ENCODE measurements at regions not wholly inside any gene's neighbourhood (a gene's known extent, or its start where the extent isn't known, plus 50 kb on each side); places are given as distances from the start of the nearest gene placed in this dataset.

DNA sequence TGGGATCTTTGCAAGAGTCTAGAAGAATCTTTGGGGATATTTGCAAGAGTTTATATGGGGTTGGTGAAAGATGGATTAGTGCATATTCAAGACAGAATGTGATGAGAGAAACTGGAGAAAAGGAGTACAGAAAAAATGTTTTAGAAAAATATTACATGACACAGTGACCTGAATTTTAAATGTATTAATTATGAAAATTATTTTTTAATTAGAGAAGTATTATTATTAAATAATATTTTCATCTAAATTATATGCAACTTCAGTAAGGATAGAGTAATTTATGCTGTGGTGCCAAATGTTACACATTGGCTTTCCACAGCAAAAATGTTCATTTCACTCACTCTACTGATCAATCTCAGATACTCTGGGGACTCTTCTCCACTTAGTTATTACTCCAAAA, 1442.8 kb upstream of the SLC39A10 start:
- DNase-seq (ENCODE audit: low read depth), result no peak
- in situ Hi-C loops (cut with HindIII; ENCODE audit: low pct_unique_long_range_greater_than_20kb, low sequenced_read_pairs), result no loop called here

DNA sequence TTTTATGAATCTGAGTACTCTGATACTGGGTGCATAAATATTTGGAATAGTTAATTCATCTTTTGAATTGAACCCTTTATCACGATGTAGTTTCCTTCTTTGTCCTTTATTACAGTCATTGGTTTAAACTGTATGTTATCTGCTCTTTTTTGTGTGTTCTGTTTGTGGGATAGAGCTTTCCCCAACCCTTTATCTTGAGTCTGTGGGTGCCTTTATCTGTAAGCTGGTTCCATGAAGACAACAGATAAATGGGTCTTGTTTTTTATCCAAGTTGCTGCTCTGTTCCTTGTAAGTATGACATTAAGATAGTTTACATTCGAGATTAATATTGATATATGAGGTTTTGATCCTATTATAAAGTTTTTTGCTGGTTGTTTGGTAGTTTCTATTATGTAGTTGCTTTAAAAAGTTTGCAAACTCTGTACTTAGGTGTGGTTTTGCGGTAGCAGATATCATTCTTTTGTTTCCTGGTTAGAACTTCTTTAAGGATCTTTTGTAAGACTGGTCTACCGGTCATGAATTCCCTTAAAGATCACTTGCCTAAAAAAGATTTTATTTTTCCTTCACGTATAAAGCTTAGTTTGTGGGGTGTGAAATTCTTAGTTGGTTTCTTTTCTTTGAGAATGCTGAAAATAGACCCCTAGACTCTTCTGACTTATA, 1451.3 kb upstream of the SLC39A10 start:
- DNase-seq (ENCODE audit: low read depth), result no peak
- in situ Hi-C loops (cut with HindIII; ENCODE audit: low pct_unique_long_range_greater_than_20kb, low sequenced_read_pairs), result no loop called here

DNA sequence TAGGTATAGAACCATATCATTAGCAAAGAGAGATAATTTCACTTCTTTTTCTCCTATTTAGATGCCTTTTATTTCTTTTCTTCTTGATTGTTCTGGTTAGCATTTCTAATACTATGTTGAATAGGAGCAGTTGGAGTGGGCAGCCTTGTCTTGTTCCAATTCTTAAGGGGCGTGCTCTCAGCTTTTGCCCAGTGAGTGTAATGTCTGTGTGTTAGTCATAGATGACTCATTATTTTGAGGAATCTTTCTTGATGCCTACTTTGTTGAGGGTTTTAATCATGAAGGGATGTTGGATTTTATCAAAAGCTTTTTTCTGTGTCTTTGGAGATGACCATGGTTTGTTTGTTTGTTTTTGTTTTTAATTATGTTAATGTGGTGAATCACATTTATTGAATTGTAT, 1453.1 kb upstream of the SLC39A10 start:
- peak; percentile 30 for DNase-seq (ENCODE audit: low read depth)
- in situ Hi-C loops (cut with HindIII; ENCODE audit: low pct_unique_long_range_greater_than_20kb, low sequenced_read_pairs), result no loop called here

DNA sequence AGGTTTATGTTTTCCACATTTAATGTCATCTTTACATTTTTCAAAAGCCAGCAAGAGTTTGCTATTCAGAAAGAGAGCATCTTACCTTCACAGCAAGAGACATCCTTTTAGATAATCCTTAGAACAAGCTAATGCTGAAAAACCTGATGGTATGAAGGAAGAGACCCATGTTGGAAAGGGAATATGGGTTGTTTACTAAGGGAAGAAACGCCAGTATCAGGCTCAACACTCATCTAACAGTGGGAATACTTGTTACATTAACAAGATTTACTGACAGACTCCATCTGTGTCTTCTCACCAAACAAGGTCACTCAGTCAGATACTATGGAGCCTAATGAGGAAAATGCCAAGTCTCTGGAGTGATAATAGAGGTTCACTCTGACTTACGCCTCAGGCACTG, 1474.1 kb upstream of the SLC39A10 start:
- in situ Hi-C loops (cut with HindIII; ENCODE audit: low pct_unique_long_range_greater_than_20kb, low sequenced_read_pairs), result no loop called here
- DNase-seq (ENCODE audit: low read depth), result no peak

DNA sequence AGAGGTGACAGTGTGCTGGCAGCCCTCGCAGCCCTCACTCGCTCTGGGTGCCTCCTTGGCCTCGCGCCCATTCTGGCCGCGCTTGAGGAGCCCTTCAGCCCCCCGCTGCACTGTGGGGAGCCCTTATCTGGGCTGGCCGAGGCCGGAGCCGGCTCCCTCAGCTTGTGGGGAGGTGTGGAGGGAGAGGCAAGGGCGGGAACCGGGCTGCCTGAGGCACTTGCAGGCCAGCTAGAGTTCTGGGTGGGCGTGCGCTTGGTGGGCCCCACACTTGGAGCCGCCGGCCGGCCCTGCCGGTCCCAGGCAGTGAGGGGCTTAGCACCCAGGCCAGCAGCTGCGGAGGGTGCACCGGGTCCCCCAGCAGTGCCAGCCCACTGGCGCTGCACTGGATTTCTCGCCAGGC, 1480.9 kb upstream of the SLC39A10 start:
- no peak for DNase-seq (ENCODE audit: low read depth)
- in situ Hi-C loops (cut with HindIII; ENCODE audit: low pct_unique_long_range_greater_than_20kb, low sequenced_read_pairs), result no loop called here

DNA sequence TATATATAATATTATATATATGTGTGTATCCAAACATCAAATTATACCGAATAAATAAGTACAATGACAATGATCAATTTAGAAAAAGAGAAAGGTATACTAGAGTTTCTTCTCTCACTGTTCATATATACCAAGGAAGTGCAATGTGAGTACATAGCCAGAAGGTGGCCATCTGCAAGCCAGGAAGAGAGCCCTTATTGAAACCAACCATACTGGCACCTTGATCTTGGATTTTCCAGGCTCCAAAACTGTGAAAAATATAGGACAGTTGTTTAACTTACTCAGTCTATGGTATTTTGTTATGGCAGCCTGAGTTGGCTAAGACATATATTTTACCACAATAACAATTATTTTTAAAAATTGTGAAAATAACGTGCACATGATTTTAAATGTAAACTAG, 1490.2 kb upstream of the SLC39A10 start:
- in situ Hi-C loops (cut with HindIII; ENCODE audit: low pct_unique_long_range_greater_than_20kb, low sequenced_read_pairs), result no loop called here

DNA sequence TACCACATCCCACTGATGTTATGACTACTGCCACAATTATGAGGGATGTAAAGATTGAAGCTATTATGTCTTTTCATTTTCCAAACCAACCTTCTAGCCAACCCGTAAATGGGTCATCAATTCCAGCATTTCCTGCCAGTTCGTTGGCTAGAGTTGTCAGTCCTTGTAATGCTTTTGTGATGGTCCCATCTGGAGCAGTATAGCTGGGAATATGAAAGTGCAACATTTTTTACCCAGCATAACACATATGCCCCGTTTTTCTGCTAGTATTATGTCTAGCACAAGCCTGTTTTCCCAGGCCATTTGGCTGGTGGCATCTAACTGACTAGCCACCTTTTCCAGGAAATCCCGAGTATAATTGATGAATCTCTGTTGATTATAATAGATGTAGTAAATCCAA, 1501.6 kb upstream of the SLC39A10 start:
- DNase-seq (ENCODE audit: low read depth), result no peak
- in situ Hi-C loops (cut with HindIII; ENCODE audit: low pct_unique_long_range_greater_than_20kb, low sequenced_read_pairs), result no loop called here

More for the DNA sequence above, 1490.2 kb upstream of the SLC39A10 start:
- peak; percentile 2 for DNase-seq (ENCODE audit: low read depth)

DNA sequence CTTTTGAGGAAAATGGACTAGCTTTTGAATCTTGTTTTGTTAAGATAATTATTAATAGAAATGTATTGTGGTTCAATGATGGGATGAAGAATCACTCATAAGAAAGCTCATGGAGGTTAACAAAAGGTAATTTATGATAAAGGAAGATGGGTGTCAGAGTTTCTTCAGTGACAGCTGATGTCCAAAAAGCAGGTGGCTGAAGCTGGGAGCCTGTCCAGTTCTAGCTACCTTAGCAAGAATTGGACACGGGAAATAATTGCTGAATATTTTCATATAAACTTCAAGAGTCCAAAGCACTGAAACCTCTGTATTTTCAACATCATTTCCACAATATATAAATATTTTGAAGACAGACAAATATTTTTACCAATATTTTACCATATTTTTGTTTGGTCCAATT, 1505.8 kb upstream of the SLC39A10 start:
- in situ Hi-C loops (cut with HindIII; ENCODE audit: low pct_unique_long_range_greater_than_20kb, low sequenced_read_pairs), result no loop called here
- no peak for DNase-seq (ENCODE audit: low read depth)

DNA sequence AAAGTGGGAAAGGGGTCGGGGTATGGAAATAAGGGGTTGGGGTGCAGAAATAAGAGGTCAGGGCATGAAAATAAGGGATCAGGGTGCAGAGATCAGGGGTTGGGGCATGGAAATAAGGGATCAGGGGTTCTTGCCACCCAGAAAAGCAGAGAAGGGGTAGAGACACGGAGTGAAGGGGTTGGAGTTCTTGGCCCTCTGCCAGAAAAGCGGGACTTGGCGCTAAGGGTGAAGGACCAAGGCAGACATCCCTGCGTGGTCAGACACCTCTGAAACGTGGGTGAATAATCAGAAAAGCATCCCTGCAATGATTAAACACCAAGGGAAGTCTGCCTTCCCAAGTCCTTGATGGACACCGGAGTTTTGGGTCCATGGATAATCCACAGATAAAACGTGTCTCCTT, 1521.6 kb upstream of the SLC39A10 start:
- in situ Hi-C loops (cut with HindIII; ENCODE audit: low pct_unique_long_range_greater_than_20kb, low sequenced_read_pairs), result no loop called here
- DNase-seq (ENCODE audit: low read depth), result no peak

DNA sequence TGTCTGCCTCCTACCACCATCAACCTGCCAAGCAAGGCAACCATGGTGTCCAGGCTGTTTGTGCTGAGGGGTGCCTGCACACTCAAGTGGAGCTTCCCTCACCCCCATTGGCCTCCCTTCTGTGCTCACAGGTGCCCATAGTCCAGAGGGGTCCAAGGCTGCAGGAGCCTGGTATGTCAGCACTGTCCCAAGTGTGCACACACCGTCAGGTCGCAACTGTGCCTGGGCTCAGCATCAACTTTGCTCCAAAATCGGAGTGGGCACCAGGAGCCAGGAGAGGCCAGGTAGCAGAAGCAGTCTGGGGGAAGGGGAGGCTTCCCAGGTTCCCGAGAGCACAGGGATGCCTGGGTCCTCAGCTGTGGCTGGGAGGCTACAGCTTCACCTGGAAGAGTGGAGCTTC, 1528.2 kb upstream of the SLC39A10 start:
- DNase-seq (ENCODE audit: low read depth), result no peak
- in situ Hi-C loops (cut with HindIII; ENCODE audit: low pct_unique_long_range_greater_than_20kb, low sequenced_read_pairs), result no loop called here

DNA sequence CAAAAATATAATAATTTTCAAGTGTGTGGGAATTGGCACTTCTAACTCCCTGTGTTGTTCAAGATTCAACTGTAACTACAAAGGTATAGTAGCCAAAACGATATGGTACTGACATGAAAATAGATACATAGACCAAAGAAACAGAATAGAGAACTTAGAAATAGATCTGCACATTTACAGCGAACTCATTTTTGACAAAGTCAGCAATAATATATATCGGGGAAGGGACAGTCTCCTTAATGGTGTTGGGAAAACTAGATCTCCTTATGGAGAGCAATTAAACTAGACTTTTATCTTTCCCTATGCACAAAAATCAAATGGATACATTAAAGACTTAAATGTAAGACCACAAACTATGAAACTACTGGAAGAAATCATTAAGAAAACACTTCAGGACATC, 1530.6 kb upstream of the SLC39A10 start:
- in situ Hi-C loops (cut with HindIII; ENCODE audit: low pct_unique_long_range_greater_than_20kb, low sequenced_read_pairs), result no loop called here

DNA sequence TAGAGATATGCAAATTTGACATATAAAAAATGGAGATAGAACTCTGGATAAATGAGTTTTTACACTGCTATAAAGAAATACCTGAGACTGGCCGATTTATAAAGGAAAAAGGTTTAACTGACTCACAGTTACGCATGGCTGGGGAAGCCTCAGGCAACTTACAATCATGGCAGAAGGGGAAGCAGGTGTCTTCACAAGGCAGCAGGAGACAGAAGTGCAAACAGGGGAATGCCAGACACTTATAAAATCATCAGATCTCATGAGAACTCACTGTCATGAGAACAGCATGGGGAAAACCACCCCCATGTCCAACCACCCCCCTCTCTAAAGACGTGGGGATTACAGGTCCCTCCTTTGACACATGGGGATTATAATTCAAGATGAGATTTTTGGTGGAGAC, 1540.2 kb upstream of the SLC39A10 start:
- no peak for DNase-seq (ENCODE audit: low read depth)
- in situ Hi-C loops (cut with HindIII; ENCODE audit: low pct_unique_long_range_greater_than_20kb, low sequenced_read_pairs), result no loop called here

More for the DNA sequence above, 1530.6 kb upstream of the SLC39A10 start:
- no peak for DNase-seq (ENCODE audit: low read depth)

DNA sequence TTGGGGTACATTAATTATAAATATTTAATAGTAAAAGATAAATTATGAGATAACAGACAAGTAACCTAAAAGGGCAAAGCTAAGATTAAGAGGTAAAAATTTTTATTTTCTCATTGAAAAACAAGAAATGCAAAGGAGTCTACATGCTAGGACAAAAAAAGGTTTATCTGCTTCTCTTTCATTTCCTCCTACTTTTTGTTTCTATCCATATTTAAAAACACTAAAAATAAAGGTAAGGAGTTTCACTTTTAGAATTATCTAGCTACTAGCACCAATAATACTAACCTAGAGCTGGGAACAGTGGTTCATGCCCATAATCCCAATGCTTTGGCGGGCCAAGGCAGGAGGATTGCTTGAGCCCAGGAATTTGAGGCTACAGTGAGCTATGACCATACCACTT, 1551.7 kb upstream of the SLC39A10 start:
- no peak for DNase-seq (ENCODE audit: low read depth)
- in situ Hi-C loops (cut with HindIII; ENCODE audit: low pct_unique_long_range_greater_than_20kb, low sequenced_read_pairs), result no loop called here

DNA sequence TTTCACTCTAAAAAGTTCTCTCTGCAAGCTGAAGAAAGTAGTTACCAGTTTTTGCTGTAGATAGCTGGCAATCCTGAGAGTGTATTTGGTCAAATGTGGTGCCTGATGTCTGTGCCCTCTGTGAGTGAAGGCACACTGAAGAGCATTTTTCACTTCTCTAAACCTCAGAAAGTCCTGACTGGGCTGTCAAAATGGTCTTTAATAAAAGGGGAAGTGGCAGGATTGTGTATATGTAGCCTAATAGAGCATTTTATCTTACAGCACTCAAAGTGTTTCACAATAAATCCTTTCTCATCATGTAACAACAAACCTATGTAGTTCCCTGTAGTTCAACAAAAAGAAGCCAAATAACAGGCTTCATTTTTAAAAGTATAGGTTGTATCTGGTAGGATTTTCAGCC, 1552.3 kb upstream of the SLC39A10 start:
- no peak for DNase-seq (ENCODE audit: low read depth)
- in situ Hi-C loops (cut with HindIII; ENCODE audit: low pct_unique_long_range_greater_than_20kb, low sequenced_read_pairs), result no loop called here

DNA sequence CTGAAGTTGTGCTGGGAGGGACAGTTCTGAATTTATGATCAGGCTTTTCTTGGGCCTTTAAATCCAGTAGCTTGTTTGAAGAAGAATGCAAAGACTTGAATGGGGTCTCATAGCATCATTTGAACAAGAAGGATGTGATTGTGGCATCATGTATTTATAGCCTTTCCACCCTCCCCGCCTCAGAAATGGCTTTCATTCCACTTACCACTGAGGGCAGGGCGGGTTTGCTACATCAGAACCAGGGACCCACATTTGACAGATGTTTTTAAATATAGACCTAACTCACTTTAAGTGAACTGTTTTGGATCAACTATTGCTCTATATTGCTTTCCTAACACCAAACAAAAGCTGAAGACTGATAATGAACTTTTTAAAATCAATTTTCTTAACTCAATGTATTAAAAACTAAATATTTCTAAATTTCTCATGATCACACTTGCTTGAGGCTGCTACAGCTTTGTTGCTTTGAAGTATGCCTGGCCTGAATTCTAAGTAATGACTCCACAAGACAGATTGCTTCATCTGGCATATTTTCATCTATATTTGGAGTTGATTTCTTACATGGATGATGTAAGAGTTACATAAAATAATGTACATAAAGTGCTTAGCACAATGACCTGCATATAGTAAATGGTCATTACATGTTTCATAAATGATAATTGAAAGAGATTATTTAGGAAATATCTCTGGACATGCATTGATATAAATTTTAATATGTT, 1552.9 kb upstream of the SLC39A10 start:
- in situ Hi-C loops (cut with HindIII; ENCODE audit: low pct_unique_long_range_greater_than_20kb, low sequenced_read_pairs), result no loop called here

DNA sequence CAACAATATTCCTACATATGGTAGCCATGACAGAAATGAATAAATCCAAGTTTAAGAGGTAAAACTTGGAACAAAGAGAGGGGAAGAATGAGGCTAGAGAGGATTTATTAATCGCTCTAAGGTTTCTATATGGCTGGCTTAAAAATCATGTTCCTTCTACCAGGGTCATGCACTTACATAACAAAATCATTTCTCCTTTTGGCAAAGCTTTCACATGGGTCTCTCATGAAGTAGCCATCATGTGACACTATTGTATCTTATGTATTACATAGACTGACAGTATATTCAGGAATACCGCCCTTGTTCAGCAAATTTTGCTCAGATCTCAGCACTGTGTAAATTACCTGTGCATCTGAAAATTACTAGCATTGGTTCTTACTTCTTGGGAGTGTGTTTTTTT, 1554.5 kb upstream of the SLC39A10 start:
- DNase-seq (ENCODE audit: low read depth), result no peak
- in situ Hi-C loops (cut with HindIII; ENCODE audit: low pct_unique_long_range_greater_than_20kb, low sequenced_read_pairs), result no loop called here

More for the DNA sequence above, 1552.9 kb upstream of the SLC39A10 start:
- no peak for DNase-seq (ENCODE audit: low read depth)

DNA sequence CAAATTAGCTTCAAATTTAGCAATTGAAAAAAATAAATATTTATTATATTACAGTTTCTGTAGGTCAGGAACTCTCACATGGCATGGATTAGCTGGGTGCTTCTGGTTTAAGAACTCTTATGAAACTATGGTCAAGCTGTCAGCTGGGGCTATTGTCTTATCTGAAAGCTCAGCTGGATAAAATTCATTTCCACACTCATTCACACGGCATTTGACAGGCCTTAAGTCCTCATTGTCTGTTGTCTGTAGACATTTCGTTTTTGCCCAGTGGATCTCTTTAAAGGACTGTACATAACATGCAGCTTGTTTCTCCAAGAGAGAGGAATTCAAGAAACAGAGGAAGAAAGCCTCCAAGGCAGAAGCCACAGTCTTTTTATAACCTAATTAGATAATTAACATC, 1556.8 kb upstream of the SLC39A10 start:
- DNase-seq (ENCODE audit: low read depth), result no peak
- in situ Hi-C loops (cut with HindIII; ENCODE audit: low pct_unique_long_range_greater_than_20kb, low sequenced_read_pairs), result no loop called here

DNA sequence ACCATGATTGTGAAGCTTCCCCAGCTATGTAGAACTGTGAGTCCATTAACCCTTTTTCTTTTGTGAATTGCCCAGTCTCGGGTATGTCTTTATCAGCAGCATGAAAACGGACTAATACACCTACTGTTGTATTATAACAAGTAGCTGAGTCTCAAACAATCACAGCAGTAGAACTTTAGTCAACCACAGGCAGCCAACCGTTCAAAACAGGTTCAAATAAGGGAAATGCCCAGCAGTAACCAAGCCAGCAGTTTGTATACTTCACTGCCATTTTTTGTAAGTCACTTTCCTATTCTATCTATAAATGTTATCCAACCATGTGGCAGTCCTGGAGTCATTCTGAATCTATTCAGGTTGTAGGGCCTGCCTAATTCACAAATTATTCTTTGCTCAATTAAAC, 1560.6 kb upstream of the SLC39A10 start:
- DNase-seq (ENCODE audit: low read depth), result no peak

DNA sequence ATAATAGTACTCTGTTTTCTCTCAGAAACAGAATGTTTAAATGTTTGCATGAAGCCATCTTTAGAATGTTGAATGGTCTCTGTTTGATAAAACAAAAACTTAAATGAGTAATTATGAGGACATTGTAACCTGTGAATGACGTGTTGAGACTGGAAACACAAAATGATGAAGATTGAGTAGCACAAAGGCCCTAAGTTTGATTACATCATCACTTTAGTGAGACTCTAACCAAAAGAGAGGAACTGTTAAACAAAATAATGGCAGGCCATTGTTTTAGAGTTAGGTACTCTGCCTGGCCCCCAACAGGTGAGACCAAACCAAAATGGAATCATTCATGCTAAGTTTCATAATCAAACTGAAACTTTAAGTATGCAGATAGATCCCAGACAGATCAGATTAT, 1561.7 kb upstream of the SLC39A10 start:
- in situ Hi-C loops (cut with HindIII; ENCODE audit: low pct_unique_long_range_greater_than_20kb, low sequenced_read_pairs), result no loop called here

More for the DNA sequence above, 1560.6 kb upstream of the SLC39A10 start:
- in situ Hi-C loops (cut with HindIII; ENCODE audit: low pct_unique_long_range_greater_than_20kb, low sequenced_read_pairs), result no loop called here

DNA sequence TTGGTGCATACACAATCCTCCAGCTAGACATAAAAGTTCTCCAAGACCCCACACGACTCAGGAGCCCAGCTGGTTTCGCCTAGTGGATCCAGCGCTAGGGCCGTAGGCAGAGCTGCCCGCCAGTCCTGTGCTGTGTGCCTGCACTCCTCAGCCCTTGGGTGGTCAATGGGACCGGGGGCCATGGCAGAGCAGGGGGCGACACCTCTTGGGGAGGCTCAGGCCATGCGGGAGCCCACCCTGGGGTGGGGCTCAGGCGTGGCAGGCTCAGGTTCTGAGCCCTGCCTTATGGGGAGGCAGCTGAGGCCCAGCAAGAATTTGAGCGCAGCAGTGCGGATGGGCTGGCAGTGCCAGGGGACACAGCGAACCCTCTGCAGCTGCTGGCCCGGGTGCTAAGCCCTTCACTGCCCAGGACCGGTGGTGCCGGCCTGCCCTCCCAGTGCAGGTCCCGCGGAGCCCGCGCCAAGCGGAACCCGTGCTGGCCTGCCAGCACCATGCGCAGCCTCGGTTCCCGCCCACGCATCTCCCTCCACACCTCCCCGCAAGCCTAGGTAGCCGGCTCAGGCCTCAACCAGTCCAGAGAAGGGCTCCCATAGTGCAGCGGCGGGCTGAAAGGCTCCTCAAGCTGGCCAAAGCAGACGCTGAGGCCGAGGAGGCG, 1566.6 kb upstream of the SLC39A10 start:
- no peak for DNase-seq (ENCODE audit: low read depth)
- in situ Hi-C loops (cut with HindIII; ENCODE audit: low pct_unique_long_range_greater_than_20kb, low sequenced_read_pairs), result no loop called here

More for the DNA sequence above, 1561.7 kb upstream of the SLC39A10 start:
- DNase-seq (ENCODE audit: low read depth), result no peak

All from Caki2 (cell line).